ENCODE measurements at regions not wholly inside any gene's neighbourhood (a gene's known extent, or its start where the extent isn't known, plus 50 kb on each side); places are given as distances from the start of the nearest gene placed in this dataset.

DNA sequence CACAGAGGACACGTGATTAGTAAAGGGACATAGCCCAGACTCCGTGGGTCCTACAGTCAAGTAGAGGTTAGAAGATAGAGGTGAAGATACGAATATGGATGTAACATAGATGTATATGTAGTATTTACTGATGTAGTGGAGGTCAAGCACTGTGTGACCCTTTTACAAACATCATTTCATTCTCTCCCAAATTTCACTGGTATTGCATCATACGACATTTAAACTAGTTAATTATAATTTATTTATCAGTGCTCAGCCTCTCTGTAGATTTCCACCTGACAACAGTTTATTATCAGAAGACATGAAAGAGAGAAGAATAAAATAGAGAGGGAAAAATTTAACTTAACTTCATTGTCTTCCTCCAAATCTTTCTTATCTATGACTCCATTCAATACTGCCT, 927.9 kb upstream of the TMEM132C start:
- Histone ChIP-seq H4K20me1 (ENCODE audit: insufficient read depth, low read length) (no peaks in the 10 kb centered on the region), H2AFZ (ENCODE audit: low read length) (no peak overlapping the region), H3K4me1 (ENCODE audit: insufficient read depth, low read length, severe bottlenecking) (no peaks in the 10 kb centered on the region), H3K36me3 (ENCODE audit: insufficient read depth, low read length) (no peaks in the 10 kb centered on the region), H3K4me2 (ENCODE audit: low read length) (no peak overlapping the region), H3K9ac (ENCODE audit: low read length) (no peak overlapping the region), H3K27ac (ENCODE audit: low read depth, low read length, poor library complexity, severe bottlenecking) (no peak overlapping the region), H3K9me3 (ENCODE audit: low read length) (no peaks in the 10 kb centered on the region), H3K4me3 (ENCODE audit: low read depth, low read length, poor library complexity, severe bottlenecking) (no peak overlapping the region), H3F3A (ENCODE audit: insufficient read depth, low read length) (no peaks in the 10 kb centered on the region), H3K79me2 (ENCODE audit: insufficient read depth, low read length) (no peaks in the 10 kb centered on the region), H3K9me2 (ENCODE audit: low read depth, low read length) (no peaks in the 10 kb centered on the region), H3K27me3 (ENCODE audit: insufficient read depth, low read length) (no peaks in the 10 kb centered on the region)
- no peak for TF ChIP-seq EZH2 (IDR thresholded peaks at IDR 0.05; ENCODE audit: borderline replicate concordance, low read length)
- TF ChIP-seq, protein P1, sequence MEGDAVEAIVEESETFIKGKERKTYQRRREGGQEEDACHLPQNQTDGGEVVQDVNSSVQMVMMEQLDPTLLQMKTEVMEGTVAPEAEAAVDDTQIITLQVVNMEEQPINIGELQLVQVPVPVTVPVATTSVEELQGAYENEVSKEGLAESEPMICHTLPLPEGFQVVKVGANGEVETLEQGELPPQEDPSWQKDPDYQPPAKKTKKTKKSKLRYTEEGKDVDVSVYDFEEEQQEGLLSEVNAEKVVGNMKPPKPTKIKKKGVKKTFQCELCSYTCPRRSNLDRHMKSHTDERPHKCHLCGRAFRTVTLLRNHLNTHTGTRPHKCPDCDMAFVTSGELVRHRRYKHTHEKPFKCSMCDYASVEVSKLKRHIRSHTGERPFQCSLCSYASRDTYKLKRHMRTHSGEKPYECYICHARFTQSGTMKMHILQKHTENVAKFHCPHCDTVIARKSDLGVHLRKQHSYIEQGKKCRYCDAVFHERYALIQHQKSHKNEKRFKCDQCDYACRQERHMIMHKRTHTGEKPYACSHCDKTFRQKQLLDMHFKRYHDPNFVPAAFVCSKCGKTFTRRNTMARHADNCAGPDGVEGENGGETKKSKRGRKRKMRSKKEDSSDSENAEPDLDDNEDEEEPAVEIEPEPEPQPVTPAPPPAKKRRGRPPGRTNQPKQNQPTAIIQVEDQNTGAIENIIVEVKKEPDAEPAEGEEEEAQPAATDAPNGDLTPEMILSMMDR (IDR thresholded peaks at IDR 0.05; ENCODE audit: low read length) = no peak

DNA sequence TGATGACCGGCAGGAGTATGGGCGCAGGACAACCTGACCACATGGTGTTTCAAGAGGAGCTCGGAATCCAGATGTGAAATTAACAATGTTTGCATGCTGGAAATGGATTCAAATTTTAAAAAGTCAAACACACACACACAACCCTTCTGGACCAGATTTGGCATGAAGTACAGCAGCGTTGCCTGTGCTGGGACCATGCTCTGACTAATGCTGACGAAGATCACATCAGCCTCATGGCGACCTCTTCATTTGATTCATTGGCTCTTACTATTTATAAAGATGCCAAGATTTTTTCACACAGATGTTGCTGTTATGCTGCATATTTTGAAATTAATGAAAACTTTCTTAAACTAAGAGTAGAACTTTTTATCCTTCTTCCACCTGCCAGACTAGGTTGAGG, 926.6 kb upstream of the TMEM132C start:
- Histone ChIP-seq H3K4me3 (ENCODE audit: low read depth, low read length, poor library complexity, severe bottlenecking) (no peak overlapping the region), H3K79me2 (ENCODE audit: insufficient read depth, low read length) (no peaks in the 10 kb centered on the region), H3K4me1 (ENCODE audit: insufficient read depth, low read length, severe bottlenecking) (no peaks in the 10 kb centered on the region), H4K20me1 (ENCODE audit: insufficient read depth, low read length) (no peaks in the 10 kb centered on the region), H3K27me3 (ENCODE audit: insufficient read depth, low read length) (no peaks in the 10 kb centered on the region), H3K9me2 (ENCODE audit: low read depth, low read length) (no peaks in the 10 kb centered on the region), H3K36me3 (ENCODE audit: insufficient read depth, low read length) (no peaks in the 10 kb centered on the region), H3K9me3 (ENCODE audit: low read length) (no peaks in the 10 kb centered on the region), H2AFZ (ENCODE audit: low read length) (no peak overlapping the region), H3K4me2 (ENCODE audit: low read length) (no peak overlapping the region), H3K9ac (ENCODE audit: low read length) (no peak overlapping the region), H3K27ac (ENCODE audit: low read depth, low read length, poor library complexity, severe bottlenecking) (no peak overlapping the region), H3F3A (ENCODE audit: insufficient read depth, low read length) (no peaks in the 10 kb centered on the region)
- TF ChIP-seq, protein P1 (IDR thresholded peaks at IDR 0.05; ENCODE audit: low read length) = no peak
- TF ChIP-seq EZH2 (IDR thresholded peaks at IDR 0.05; ENCODE audit: borderline replicate concordance, low read length) = no peak

DNA sequence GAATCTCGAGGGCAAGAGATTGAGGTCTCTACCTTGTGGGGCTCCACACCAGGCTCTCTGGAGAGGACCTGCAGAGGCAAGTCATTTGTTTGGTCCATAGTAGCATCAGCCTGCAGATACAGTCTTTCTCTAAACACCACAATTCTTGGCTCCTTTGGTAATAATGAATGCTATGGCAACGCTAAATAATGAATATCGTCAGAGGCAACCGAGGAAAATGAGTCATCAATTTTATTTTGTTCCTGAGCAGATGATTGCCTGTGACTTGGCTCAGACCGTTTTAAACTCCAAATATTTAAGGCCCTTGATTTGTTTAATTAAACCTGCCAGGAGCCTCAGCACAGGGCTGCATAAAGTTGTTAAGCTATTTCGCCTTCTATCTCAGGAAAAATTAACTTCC, 924.1 kb upstream of the TMEM132C start:
- H3K9me3 ChIP-seq (ENCODE audit: low read length) = no peaks in the 10 kb centered on the region
- H3K4me3 ChIP-seq (ENCODE audit: low read depth, low read length, poor library complexity, severe bottlenecking) = no peak overlapping the region
- no peak overlapping the region for H3K9ac ChIP-seq (ENCODE audit: low read length)
- no peaks in the 10 kb centered on the region for H3K9me2 ChIP-seq (ENCODE audit: low read depth, low read length)
- TF ChIP-seq, protein P1 (IDR thresholded peaks at IDR 0.05; ENCODE audit: low read length) = no peak
- TF ChIP-seq EZH2 (IDR thresholded peaks at IDR 0.05; ENCODE audit: borderline replicate concordance, low read length) = no peak
- no peaks in the 10 kb centered on the region for H3K79me2 ChIP-seq (ENCODE audit: insufficient read depth, low read length)
- H4K20me1 ChIP-seq (ENCODE audit: insufficient read depth, low read length) = no peaks in the 10 kb centered on the region
- H3F3A ChIP-seq (ENCODE audit: insufficient read depth, low read length) = no peaks in the 10 kb centered on the region
- H3K36me3 ChIP-seq (ENCODE audit: insufficient read depth, low read length) = no peaks in the 10 kb centered on the region
- H2AFZ ChIP-seq (ENCODE audit: low read length) = no peak overlapping the region
- H3K27me3 ChIP-seq (ENCODE audit: insufficient read depth, low read length) = no peaks in the 10 kb centered on the region
- H3K4me2 ChIP-seq (ENCODE audit: low read length) = no peak overlapping the region
- no peaks in the 10 kb centered on the region for H3K4me1 ChIP-seq (ENCODE audit: insufficient read depth, low read length, severe bottlenecking)
- no peak overlapping the region for H3K27ac ChIP-seq (ENCODE audit: low read depth, low read length, poor library complexity, severe bottlenecking)
